Natural killer cell treated with Interleukin-12 subunit alpha and Interleukin-12 subunit beta and Interleukin-15 and Interleukin-18, amount 100 ng/mL, for 72 hours (primary cell): ENCODE measurements at regions not wholly inside any gene's neighbourhood (a gene's known extent, or its start where the extent isn't known, plus 50 kb on each side); places are given as distances from the start of the nearest gene placed in this dataset.

Source experiments
- ATAC-seq, 2 donors: fragments of 150-1000 bp; cut with Tn5 transposase in 1 of 2; sonication (Bioruptor Pico), chemical (Tn5 transposase) in 1 of 2; 2 replicates each; pipeline ENCODE4 v1.10.0; 2021
- DNase-seq: peaks from one replicate; pipeline ENCODE4 v3.0.0; 2022; ENCODE audit warnings: low spot score
- H3K27ac Mint-ChIP-seq, 2 donors: 1 replicate in 1 of 2; 2 replicates in 1 of 2; pipeline ENCODE4 v1.8.0; 2022; ENCODE audit warnings: mixed read lengths in 2 of 2, mild to moderate bottlenecking in 1 of 2, moderate library complexity in 1 of 2
- H3K27me3 Mint-ChIP-seq, 2 donors: 1 replicate in 1 of 2; 2 replicates in 1 of 2; pipeline ENCODE4 v1.8.0; 2022; ENCODE audit warnings: mixed read lengths in 2 of 2
- H3K36me3 Mint-ChIP-seq: one replicate; pipeline ENCODE4 v1.8.0; 2022; ENCODE audit warnings: mixed read lengths
- H3K4me1 Mint-ChIP-seq, 2 donors: 1 replicate in 1 of 2; 2 replicates in 1 of 2; pipeline ENCODE4 v1.8.0; 2022; ENCODE audit warnings: low read depth in 2 of 2, mixed read lengths in 2 of 2, mild to moderate bottlenecking in 1 of 2
- H3K4me3 Mint-ChIP-seq: one replicate; pipeline ENCODE4 v1.8.0; 2022; ENCODE audit warnings: mixed read lengths
- H3K9me3 Mint-ChIP-seq: 2 replicates; pipeline ENCODE4 v1.8.0; 2022; ENCODE audit warnings: mixed read lengths

DNA sequence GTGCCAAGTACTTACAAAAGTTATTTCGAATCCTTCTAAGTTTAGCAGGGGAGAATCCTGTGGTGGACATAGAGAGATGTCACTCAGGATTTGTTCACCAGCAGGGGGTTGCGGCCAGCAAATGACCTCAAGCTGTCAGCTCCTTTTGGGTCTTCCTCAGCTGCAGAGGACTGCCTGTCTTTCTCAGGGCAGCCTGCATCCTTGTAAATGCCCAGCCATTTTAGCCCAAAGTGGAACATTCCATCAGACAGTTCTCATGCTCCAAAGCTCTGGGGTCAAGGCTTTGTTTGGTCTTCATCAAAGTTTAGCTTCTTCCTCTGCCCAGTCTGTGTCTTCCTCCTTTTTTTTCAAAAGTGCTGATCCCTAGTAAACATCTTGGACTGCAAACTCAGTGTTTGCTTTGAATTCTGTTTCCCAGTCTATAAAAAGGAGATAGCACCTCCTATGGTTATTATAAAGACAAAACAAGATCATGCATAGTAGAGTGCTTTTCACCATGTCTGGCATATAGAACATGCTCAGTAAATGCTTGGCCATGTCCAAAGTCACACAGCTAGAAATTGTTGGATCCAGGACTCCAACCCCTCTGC, 156.4 kb upstream of the GATB start:
- peaks cover 4 to 8% of the 10 kb centered on the region in 2 donors for H3K27me3 Mint-ChIP-seq
- ATAC-seq (no peak), DNase-seq (no peak)
- no peak overlapping the region for H3K27ac Mint-ChIP-seq
- H3K9me3 Mint-ChIP-seq, result no peaks in the 10 kb centered on the region
- no peaks in the 10 kb centered on the region for H3K36me3 Mint-ChIP-seq
- no peak overlapping the region for H3K4me3 Mint-ChIP-seq
- H3K4me1 Mint-ChIP-seq, result no peaks in the 10 kb centered on the region

GRCh38 chr4:151912632-151913031, 151.8 kb upstream of the GATB start:
- ATAC-seq, result peak in 1 of 2 donors; percentile 32
- Mint-ChIP-seq H3K27ac (no peak overlapping the region), H3K9me3 (no peaks in the 10 kb centered on the region), H3K27me3 (peaks cover 7 to 11% of the 10 kb centered on the region in 2 donors), H3K4me1 (no peaks in the 10 kb centered on the region), H3K4me3 (no peak overlapping the region), H3K36me3 (no peaks in the 10 kb centered on the region)
- no peak for DNase-seq

DNA sequence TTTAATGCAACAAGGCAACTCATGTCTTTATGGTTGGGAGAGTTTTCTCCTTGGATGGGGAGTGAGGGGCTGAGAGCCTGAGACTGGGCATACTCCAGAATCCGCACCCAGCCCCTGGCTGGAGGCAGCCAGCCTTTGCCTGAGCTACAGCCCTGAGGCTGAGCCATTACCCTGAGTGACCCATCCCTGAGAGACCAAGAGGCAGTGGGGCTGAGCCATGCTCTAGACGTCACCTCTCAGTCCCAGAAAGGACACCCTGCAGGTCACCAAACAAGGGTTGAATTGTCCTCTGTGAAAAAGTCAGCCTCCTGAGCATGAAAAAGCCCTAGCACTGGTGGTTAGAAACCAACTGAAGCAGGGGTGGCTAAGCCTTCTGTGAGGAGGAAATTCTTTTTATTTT, 151.2 kb upstream of the GATB start:
- Mint-ChIP-seq H3K9me3 (no peaks in the 10 kb centered on the region), H3K36me3 (no peaks in the 10 kb centered on the region), H3K4me1 (no peaks in the 10 kb centered on the region), H3K4me3 (no peak overlapping the region), H3K27ac (no peak overlapping the region), H3K27me3 (peaks cover 10 to 14% of the 10 kb centered on the region in 2 donors)
- ATAC-seq (peak in 1 of 2 donors; percentile 24), DNase-seq (no peak)

DNA sequence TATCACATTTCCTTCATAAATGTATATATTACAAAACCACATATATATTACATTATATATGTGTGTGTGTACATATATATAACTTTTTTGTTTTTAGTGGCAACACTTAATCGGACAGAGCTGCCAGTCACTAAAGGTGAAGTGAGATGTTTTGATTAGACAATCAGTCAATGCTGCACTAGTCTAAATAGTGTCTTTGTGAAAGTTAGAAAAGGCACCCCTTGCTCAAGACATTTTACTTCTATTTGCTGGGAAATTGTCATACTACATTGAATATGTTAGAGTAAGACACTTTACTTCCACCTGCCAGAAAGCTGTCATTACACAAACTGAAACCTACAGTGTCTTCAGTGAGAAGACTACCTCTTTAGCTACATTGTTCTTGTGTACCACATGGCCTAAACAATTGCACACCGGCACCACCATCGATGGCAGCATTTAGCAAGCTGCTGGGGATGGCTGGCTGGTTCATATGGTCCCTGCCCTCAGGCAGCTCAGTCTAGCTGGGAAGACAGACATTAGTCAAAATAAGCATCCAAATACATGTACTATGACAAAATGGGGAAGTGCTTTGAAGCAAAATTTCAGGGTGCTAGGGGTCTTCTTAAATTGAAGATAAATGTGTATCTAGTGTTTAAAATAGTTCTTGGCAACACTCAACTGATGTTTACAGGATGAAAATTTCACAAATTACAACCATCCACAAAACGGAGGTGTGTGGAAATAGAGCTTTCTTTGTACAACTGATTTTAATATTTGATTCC, 148.1 kb upstream of the GATB start:
- no peak overlapping the region for H3K4me3 Mint-ChIP-seq
- H3K36me3 Mint-ChIP-seq, result no peaks in the 10 kb centered on the region
- no peaks in the 10 kb centered on the region for H3K4me1 Mint-ChIP-seq
- peaks cover 16 to 18% of the 10 kb centered on the region in 2 donors for H3K27me3 Mint-ChIP-seq
- no peak for DNase-seq
- no peaks in the 10 kb centered on the region for H3K9me3 Mint-ChIP-seq
- no peak overlapping the region for H3K27ac Mint-ChIP-seq
- no peak for ATAC-seq

GRCh38 chr4:151908201-151908600, 147.4 kb upstream of the GATB start:
- Mint-ChIP-seq H3K9me3 (no peaks in the 10 kb centered on the region), H3K27ac (no peak overlapping the region), H3K36me3 (peaks cover 4% of the 10 kb centered on the region), H3K4me1 (no peaks in the 10 kb centered on the region), H3K4me3 (no peak overlapping the region), H3K27me3 (peaks cover 16 to 18% of the 10 kb centered on the region in 2 donors)
- ATAC-seq (no peak), DNase-seq (no peak)

DNA sequence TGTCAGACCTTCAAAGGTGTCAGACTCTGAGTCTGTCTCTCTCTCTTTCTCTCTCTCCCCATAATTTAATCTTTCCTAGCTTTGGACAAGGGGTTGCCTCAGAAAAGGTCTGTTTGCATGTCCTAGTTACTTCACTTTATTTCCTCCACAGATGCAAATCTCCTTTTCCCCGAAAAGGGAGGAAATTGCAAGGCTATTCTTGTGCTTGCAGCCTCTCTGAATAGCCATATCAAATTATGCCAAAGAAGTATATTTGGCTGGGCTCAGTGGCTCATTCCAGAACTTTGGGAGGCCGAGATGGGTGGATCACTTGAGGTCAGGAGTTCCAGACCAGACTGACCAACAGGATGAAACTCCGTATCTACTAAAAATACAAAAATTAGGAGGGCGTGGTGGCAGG, 145.6 kb upstream of the GATB start:
- no peaks in the 10 kb centered on the region for H3K4me1 Mint-ChIP-seq
- H3K9me3 Mint-ChIP-seq, result peaks cover 5% of the 10 kb centered on the region
- H3K27ac Mint-ChIP-seq, result no peak overlapping the region
- DNase-seq, result no peak
- peaks cover 17% of the 10 kb centered on the region for H3K36me3 Mint-ChIP-seq
- peaks cover 14 to 16% of the 10 kb centered on the region in 2 donors for H3K27me3 Mint-ChIP-seq
- ATAC-seq, result no peak
- no peak overlapping the region for H3K4me3 Mint-ChIP-seq

DNA sequence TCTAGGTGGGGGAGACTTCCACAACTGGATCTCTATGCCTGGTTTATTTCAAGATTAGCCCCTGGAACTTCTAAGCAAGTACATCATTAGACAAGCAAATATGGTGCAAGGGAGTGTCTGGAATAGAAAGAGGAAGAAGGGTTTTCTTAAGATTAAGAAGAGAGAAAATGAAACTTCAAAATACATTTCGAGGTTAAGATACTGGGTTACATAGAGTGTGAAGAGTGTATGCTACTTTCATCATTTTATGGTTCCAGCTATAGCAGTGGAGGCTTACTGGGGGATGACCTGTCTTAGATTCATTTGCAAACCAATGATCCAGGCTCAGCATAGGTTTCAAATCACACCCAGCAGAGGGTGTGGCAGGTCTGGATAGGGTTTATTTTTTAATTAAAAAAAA, 144.4 kb upstream of the GATB start:
- no peak overlapping the region for H3K27ac Mint-ChIP-seq
- peaks cover 7% of the 10 kb centered on the region for H3K9me3 Mint-ChIP-seq
- H3K36me3 Mint-ChIP-seq, result peaks cover 18% of the 10 kb centered on the region
- DNase-seq, result no peak
- no peak for ATAC-seq
- H3K4me1 Mint-ChIP-seq, result no peaks in the 10 kb centered on the region
- peaks cover 8 to 17% of the 10 kb centered on the region in 2 donors for H3K27me3 Mint-ChIP-seq
- no peak overlapping the region for H3K4me3 Mint-ChIP-seq

- Mint-ChIP-seq H3K4me3 (no peak overlapping the region), H3K36me3 (peaks cover 18% of the 10 kb centered on the region), H3K9me3 (peaks cover 7% of the 10 kb centered on the region), H3K27ac (no peak overlapping the region), H3K4me1 (no peaks in the 10 kb centered on the region), H3K27me3 (peaks cover 3 to 10% of the 10 kb centered on the region in 2 donors)
- no peak for DNase-seq
- ATAC-seq, result no peak
Measured at GRCh38 chr4:151901631-151902030, 140.8 kb upstream of the GATB start.

GRCh38 chr4:151896880-151897279, 136.1 kb upstream of the GATB start:
- DNase-seq (no peak), ATAC-seq (no peak)
- Mint-ChIP-seq H3K27ac (no peak overlapping the region), H3K27me3 (peaks cover 0 to 4% of the 10 kb centered on the region in 2 donors), H3K4me1 (no peaks in the 10 kb centered on the region), H3K9me3 (peaks cover 4% of the 10 kb centered on the region), H3K4me3 (no peak overlapping the region), H3K36me3 (peaks cover 6% of the 10 kb centered on the region)

- H3K4me1 Mint-ChIP-seq, result no peaks in the 10 kb centered on the region
- ATAC-seq, result no peak
- H3K9me3 Mint-ChIP-seq, result no peaks in the 10 kb centered on the region
- H3K27ac Mint-ChIP-seq, result no peak overlapping the region
- DNase-seq, result no peak
- no peak overlapping the region for H3K4me3 Mint-ChIP-seq
- H3K36me3 Mint-ChIP-seq, result no peaks in the 10 kb centered on the region
- H3K27me3 Mint-ChIP-seq, result peaks cover 0 to 4% of the 10 kb centered on the region in 2 donors
Measured at GRCh38 chr4:151895671-151896070, 134.9 kb upstream of the GATB start.

GRCh38 chr4:151894246-151894645, 133.4 kb upstream of the GATB start:
- Mint-ChIP-seq H3K4me3 (no peak overlapping the region), H3K4me1 (no peaks in the 10 kb centered on the region), H3K9me3 (no peaks in the 10 kb centered on the region), H3K27ac (no peak overlapping the region), H3K36me3 (no peaks in the 10 kb centered on the region), H3K27me3 (no peaks in the 10 kb centered on the region)
- ATAC-seq (no peak), DNase-seq (no peak)

DNA sequence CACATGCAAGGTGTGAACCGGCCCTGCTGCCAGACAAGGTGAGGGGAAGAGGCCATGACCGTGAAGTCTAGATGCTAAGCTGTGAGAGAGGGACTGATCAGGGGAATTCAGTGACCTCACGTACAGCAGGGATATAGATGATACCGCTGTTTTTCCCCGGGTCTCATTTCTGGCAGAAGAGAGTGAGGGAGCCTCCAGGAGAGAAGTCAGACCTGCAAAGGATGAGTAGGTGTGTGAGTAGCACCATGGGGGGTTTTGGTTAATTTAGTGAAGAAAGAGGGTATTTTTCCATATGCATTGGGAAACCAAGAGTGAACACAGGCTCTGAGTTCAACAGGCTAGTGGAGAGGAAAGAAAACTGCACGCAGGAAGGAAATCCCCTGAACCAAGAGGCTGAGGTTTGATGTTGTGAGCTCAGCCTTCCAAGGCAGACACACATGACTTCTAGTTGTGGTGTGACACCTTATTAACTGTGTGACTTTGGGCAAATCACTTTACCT, 127.6 kb upstream of the GATB start:
- no peaks in the 10 kb centered on the region for H3K36me3 Mint-ChIP-seq
- H3K9me3 Mint-ChIP-seq, result no peaks in the 10 kb centered on the region
- H3K4me1 Mint-ChIP-seq, result peaks cover 0 to 12% of the 10 kb centered on the region in 2 donors
- no peak overlapping the region for H3K4me3 Mint-ChIP-seq
- H3K27me3 Mint-ChIP-seq, result no peaks in the 10 kb centered on the region
- no peak for DNase-seq
- peak in 1 of 2 donors; percentile 42 for ATAC-seq
- H3K27ac Mint-ChIP-seq, result no peak overlapping the region

DNA sequence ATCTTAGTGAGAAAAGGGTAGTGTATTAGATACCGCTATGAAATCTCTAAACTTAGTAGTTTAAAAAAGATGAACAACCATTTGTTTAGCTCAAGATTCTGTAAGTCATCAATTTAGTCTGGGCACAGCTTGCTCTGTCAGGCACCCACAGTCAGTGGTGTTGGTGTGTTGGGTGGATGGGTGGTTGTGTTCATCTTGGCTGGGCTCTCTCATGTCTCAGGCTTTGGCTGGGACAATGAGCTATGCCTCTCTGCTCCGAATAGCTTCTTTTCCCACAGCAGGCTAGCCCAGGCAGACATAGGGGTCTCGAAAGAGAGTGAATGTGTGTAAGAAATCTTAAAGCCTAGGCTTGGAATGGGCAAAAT, 127.0 kb upstream of the GATB start:
- no peak overlapping the region for H3K27ac Mint-ChIP-seq
- H3K27me3 Mint-ChIP-seq, result no peaks in the 10 kb centered on the region
- DNase-seq (no peak), ATAC-seq (no peak)
- no peak overlapping the region for H3K4me3 Mint-ChIP-seq
- H3K4me1 Mint-ChIP-seq, result peaks cover 0 to 12% of the 10 kb centered on the region in 2 donors
- no peaks in the 10 kb centered on the region for H3K9me3 Mint-ChIP-seq
- no peaks in the 10 kb centered on the region for H3K36me3 Mint-ChIP-seq

GRCh38 chr4:151887031-151887815, 126.4 kb upstream of the GATB start:
- Mint-ChIP-seq H3K4me1 (peaks cover 0 to 12% of the 10 kb centered on the region in 2 donors), H3K4me3 (no peak overlapping the region), H3K36me3 (no peaks in the 10 kb centered on the region), H3K27me3 (no peaks in the 10 kb centered on the region), H3K27ac (no peak overlapping the region), H3K9me3 (no peaks in the 10 kb centered on the region)
- DNase-seq (no peak), ATAC-seq (no peak)
